GM23338 (cell line): ENCODE measurements at regions not wholly inside any gene's neighbourhood (a gene's known extent, or its start where the extent isn't known, plus 50 kb on each side); places are given as distances from the start of the nearest gene placed in this dataset.

ENCODE experiments used
- ATAC-seq: fragments of 200-7000 bp; cut with Tn5 transposase; 3 replicates; pipeline ENCODE4 v1.9.1; 2020
- DNase-seq: peaks from one replicate; pipeline ENCODE4 v3.0.0-alpha.2; 2015; ENCODE audit warnings: low spot score
- H2AFZ ChIP-seq: fragments of 200-600 bp; sonication (generic); 2 replicates; pipeline ENCODE4 v1.8.0; 2016; ENCODE audit warnings: antibody characterized with exemption, mild to moderate bottlenecking, moderate library complexity
- H3F3A ChIP-seq: fragments of 200-600 bp; sonication (generic); replicated peaks from 2 replicates; pipeline ENCODE4 v1.8.0; 2017; ENCODE audit warnings: antibody characterized with exemption, mixed run types, low read depth
- H3K27ac ChIP-seq: fragments of 200-600 bp; sonication (generic); 2 replicates; pipeline ENCODE4 v1.6.1; 2016; ENCODE audit warnings: low read depth
- H3K27me3 ChIP-seq: fragments of 200-600 bp; sonication (generic); 2 replicates; pipeline ENCODE4 v1.8.0; 2016; ENCODE audit warnings: mild to moderate bottlenecking, mixed run types, moderate library complexity; ENCODE audit not compliant: insufficient read depth
- H3K36me3 ChIP-seq: fragments of 200-600 bp; sonication (generic); 2 replicates; pipeline ENCODE4 v1.8.0; 2016; ENCODE audit warnings: mild to moderate bottlenecking; ENCODE audit not compliant: insufficient read depth
- H3K4me1 ChIP-seq: fragments of 200-600 bp; sonication (generic); 2 replicates; pipeline ENCODE4 v1.8.0; 2016; ENCODE audit warnings: mild to moderate bottlenecking, moderate library complexity; ENCODE audit not compliant: insufficient read depth
- H3K4me2 ChIP-seq: fragments of 200-600 bp; sonication (generic); 2 replicates; pipeline ENCODE4 v1.7.1; 2017; ENCODE audit warnings: mixed run types
- H3K4me3 ChIP-seq: fragments of 200-600 bp; sonication (generic); 2 replicates; pipeline ENCODE4 v1.6.1; 2016; ENCODE audit warnings: mixed run types
- H3K79me2 ChIP-seq: fragments of 200-600 bp; sonication (generic); replicated peaks from 2 replicates; pipeline ENCODE4 v1.8.0; 2017; ENCODE audit warnings: mild to moderate bottlenecking; ENCODE audit not compliant: insufficient read depth
- H3K9me2 ChIP-seq: fragments of 200-600 bp; sonication (generic); 2 replicates; pipeline ENCODE4 v1.8.0; 2017; ENCODE audit not compliant: insufficient read depth
- H4K20me1 ChIP-seq: fragments of 200-600 bp; sonication (generic); replicated peaks from 2 replicates; pipeline ENCODE4 v1.8.0; 2017; ENCODE audit warnings: mild to moderate bottlenecking; ENCODE audit not compliant: insufficient read depth
- H3K27ac Mint-ChIP-seq: 2 replicates; pipeline ENCODE4 v1.8.0; 2020; ENCODE audit warnings: inconsistent platforms, mild to moderate bottlenecking, moderate library complexity, mixed read lengths
- H3K27me3 Mint-ChIP-seq: 3 replicates; pipeline ENCODE4 v1.8.0; 2022; ENCODE audit warnings: low read depth, mild to moderate bottlenecking, moderate library complexity, mixed read lengths, inconsistent platforms; ENCODE audit not compliant: insufficient read depth, poor library complexity
- H3K36me3 Mint-ChIP-seq: 3 replicates; pipeline ENCODE4 v1.8.0; 2021; ENCODE audit warnings: low read depth, mild to moderate bottlenecking, inconsistent platforms, moderate library complexity, mixed read lengths
- H3K4me1 Mint-ChIP-seq: 3 replicates; pipeline ENCODE4 v1.8.0; 2020; ENCODE audit warnings: mild to moderate bottlenecking, inconsistent platforms, mixed read lengths
- H3K4me3 Mint-ChIP-seq: 3 replicates; pipeline ENCODE4 v1.8.0; 2021; ENCODE audit warnings: moderate library complexity, mild to moderate bottlenecking, inconsistent platforms, mixed read lengths
- H3K9me3 Mint-ChIP-seq: 3 replicates; pipeline ENCODE4 v1.8.0; 2020; ENCODE audit warnings: moderate library complexity, mild to moderate bottlenecking, inconsistent platforms, mixed read lengths
- EZH2 ChIP-seq: fragments of 200-600 bp; sonication (generic); IDR thresholded peaks from one replicate; pipeline ENCODE4 v1.8.0; 2017; ENCODE audit warnings: antibody characterized with exemption, mild to moderate bottlenecking, low read depth; ENCODE audit not compliant: unreplicated experiment
- EZH2phosphoT487 ChIP-seq: fragments of 200-600 bp; sonication (generic); IDR thresholded peaks from one replicate; pipeline ENCODE4 v1.8.1; 2018; ENCODE audit warnings: antibody characterized with exemption; ENCODE audit not compliant: unreplicated experiment
- JUNB ChIP-seq: IDR thresholded peaks from one replicate; pipeline ENCODE4 v1.6.1; 2016; ENCODE audit warnings: antibody characterized with exemption; ENCODE audit not compliant: unreplicated experiment
- NANOG ChIP-seq: IDR thresholded peaks from 2 replicates; pipeline ENCODE4 v1.6.1; 2016; ENCODE audit warnings: antibody characterized with exemption, borderline replicate concordance
- ZNF114 ChIP-seq: fragments of 250-450 bp; sonication (Bioruptor Pico); IDR thresholded peaks from 2 replicates; pipeline ENCODE4 v1.5.0; 2020; ENCODE audit warnings: mild to moderate bottlenecking, moderate library complexity
- TF ChIP-seq, protein P1 (sequence below): fragments of 250-450 bp; sonication (Bioruptor Pico); IDR thresholded peaks from 2 replicates; pipeline ENCODE4 v1.5.0; 2020; ENCODE audit warnings: mild to moderate bottlenecking, moderate library complexity
- TF ChIP-seq, protein P2 (sequence below): IDR thresholded peaks from one replicate; pipeline ENCODE4 v1.6.1; 2018; ENCODE audit warnings: antibody characterized with exemption; ENCODE audit not compliant: unreplicated experiment

- TF ChIP-seq, protein P1, sequence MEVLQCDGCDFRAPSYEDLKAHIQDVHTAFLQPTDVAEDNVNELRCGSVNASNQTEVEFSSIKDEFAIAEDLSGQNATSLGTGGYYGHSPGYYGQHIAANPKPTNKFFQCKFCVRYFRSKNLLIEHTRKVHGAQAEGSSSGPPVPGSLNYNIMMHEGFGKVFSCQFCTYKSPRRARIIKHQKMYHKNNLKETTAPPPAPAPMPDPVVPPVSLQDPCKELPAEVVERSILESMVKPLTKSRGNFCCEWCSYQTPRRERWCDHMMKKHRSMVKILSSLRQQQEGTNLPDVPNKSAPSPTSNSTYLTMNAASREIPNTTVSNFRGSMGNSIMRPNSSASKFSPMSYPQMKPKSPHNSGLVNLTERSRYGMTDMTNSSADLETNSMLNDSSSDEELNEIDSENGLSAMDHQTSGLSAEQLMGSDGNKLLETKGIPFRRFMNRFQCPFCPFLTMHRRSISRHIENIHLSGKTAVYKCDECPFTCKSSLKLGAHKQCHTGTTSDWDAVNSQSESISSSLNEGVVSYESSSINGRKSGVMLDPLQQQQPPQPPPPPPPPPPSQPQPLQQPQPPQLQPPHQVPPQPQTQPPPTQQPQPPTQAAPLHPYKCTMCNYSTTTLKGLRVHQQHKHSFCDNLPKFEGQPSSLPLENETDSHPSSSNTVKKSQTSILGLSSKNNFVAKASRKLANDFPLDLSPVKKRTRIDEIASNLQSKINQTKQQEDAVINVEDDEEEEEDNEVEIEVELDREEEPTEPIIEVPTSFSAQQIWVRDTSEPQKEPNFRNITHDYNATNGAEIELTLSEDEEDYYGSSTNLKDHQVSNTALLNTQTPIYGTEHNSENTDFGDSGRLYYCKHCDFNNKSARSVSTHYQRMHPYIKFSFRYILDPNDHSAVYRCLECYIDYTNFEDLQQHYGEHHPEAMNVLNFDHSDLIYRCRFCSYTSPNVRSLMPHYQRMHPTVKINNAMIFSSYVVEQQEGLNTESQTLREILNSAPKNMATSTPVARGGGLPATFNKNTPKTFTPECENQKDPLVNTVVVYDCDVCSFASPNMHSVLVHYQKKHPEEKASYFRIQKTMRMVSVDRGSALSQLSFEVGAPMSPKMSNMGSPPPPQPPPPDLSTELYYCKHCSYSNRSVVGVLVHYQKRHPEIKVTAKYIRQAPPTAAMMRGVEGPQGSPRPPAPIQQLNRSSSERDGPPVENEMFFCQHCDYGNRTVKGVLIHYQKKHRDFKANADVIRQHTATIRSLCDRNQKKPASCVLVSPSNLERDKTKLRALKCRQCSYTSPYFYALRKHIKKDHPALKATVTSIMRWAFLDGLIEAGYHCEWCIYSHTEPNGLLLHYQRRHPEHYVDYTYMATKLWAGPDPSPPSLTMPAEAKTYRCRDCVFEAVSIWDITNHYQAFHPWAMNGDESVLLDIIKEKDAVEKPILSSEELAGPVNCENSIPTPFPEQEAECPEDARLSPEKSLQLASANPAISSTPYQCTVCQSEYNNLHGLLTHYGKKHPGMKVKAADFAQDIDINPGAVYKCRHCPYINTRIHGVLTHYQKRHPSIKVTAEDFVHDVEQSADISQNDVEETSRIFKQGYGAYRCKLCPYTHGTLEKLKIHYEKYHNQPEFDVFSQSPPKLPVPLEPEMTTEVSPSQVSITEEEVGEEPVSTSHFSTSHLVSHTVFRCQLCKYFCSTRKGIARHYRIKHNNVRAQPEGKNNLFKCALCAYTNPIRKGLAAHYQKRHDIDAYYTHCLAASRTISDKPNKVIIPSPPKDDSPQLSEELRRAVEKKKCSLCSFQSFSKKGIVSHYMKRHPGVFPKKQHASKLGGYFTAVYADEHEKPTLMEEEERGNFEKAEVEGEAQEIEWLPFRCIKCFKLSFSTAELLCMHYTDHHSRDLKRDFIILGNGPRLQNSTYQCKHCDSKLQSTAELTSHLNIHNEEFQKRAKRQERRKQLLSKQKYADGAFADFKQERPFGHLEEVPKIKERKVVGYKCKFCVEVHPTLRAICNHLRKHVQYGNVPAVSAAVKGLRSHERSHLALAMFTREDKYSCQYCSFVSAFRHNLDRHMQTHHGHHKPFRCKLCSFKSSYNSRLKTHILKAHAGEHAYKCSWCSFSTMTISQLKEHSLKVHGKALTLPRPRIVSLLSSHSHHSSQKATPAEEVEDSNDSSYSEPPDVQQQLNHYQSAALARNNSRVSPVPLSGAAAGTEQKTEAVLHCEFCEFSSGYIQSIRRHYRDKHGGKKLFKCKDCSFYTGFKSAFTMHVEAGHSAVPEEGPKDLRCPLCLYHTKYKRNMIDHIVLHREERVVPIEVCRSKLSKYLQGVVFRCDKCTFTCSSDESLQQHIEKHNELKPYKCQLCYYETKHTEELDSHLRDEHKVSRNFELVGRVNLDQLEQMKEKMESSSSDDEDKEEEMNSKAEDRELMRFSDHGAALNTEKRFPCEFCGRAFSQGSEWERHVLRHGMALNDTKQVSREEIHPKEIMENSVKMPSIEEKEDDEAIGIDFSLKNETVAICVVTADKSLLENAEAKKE (CRISPR knock-in tag) = no peak
- TF ChIP-seq JUNB (no peak), EZH2 (no peak), ZNF114 (no peak), NANOG (no peak), EZH2phosphoT487 (no peak)
These were observed 296.0 kb upstream of the MKI67 start (continued) for GRCh38 chr10:128422190-128422589.

GRCh38 chr10:128422999-128423398 is 296.8 kb upstream of the MKI67 start:
- H3F3A ChIP-seq = no peaks in the 10 kb centered on the region
- no peak for ATAC-seq
- no peak overlapping the region for H3K4me2 ChIP-seq
- no peaks in the 10 kb centered on the region for H3K36me3 ChIP-seq
- no peaks in the 10 kb centered on the region for H3K27me3 Mint-ChIP-seq
- no peaks in the 10 kb centered on the region for H3K4me1 ChIP-seq
- H3K4me1 Mint-ChIP-seq = no peaks in the 10 kb centered on the region
- H3K36me3 Mint-ChIP-seq = no peaks in the 10 kb centered on the region
- no peak overlapping the region for H3K27ac Mint-ChIP-seq
- H3K9me2 ChIP-seq = no peaks in the 10 kb centered on the region
- DNase-seq = no peak
- no peak overlapping the region for H2AFZ ChIP-seq
- H4K20me1 ChIP-seq = no peaks in the 10 kb centered on the region
- H3K4me3 Mint-ChIP-seq = no peak overlapping the region
- no peak overlapping the region for H3K27ac ChIP-seq
- no peaks in the 10 kb centered on the region for H3K9me3 Mint-ChIP-seq
- no peaks in the 10 kb centered on the region for H3K79me2 ChIP-seq
- no peak overlapping the region for H3K4me3 ChIP-seq
- H3K27me3 ChIP-seq = no peaks in the 10 kb centered on the region
- TF ChIP-seq, protein P2, sequence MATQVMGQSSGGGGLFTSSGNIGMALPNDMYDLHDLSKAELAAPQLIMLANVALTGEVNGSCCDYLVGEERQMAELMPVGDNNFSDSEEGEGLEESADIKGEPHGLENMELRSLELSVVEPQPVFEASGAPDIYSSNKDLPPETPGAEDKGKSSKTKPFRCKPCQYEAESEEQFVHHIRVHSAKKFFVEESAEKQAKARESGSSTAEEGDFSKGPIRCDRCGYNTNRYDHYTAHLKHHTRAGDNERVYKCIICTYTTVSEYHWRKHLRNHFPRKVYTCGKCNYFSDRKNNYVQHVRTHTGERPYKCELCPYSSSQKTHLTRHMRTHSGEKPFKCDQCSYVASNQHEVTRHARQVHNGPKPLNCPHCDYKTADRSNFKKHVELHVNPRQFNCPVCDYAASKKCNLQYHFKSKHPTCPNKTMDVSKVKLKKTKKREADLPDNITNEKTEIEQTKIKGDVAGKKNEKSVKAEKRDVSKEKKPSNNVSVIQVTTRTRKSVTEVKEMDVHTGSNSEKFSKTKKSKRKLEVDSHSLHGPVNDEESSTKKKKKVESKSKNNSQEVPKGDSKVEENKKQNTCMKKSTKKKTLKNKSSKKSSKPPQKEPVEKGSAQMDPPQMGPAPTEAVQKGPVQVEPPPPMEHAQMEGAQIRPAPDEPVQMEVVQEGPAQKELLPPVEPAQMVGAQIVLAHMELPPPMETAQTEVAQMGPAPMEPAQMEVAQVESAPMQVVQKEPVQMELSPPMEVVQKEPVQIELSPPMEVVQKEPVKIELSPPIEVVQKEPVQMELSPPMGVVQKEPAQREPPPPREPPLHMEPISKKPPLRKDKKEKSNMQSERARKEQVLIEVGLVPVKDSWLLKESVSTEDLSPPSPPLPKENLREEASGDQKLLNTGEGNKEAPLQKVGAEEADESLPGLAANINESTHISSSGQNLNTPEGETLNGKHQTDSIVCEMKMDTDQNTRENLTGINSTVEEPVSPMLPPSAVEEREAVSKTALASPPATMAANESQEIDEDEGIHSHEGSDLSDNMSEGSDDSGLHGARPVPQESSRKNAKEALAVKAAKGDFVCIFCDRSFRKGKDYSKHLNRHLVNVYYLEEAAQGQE = no peak
- TF ChIP-seq, protein P1 (CRISPR knock-in tag) = no peak
